ENCODE measurements at regions not wholly inside any gene's neighbourhood (a gene's known extent, or its start where the extent isn't known, plus 50 kb on each side); places are given as distances from the start of the nearest gene placed in this dataset.

DNA sequence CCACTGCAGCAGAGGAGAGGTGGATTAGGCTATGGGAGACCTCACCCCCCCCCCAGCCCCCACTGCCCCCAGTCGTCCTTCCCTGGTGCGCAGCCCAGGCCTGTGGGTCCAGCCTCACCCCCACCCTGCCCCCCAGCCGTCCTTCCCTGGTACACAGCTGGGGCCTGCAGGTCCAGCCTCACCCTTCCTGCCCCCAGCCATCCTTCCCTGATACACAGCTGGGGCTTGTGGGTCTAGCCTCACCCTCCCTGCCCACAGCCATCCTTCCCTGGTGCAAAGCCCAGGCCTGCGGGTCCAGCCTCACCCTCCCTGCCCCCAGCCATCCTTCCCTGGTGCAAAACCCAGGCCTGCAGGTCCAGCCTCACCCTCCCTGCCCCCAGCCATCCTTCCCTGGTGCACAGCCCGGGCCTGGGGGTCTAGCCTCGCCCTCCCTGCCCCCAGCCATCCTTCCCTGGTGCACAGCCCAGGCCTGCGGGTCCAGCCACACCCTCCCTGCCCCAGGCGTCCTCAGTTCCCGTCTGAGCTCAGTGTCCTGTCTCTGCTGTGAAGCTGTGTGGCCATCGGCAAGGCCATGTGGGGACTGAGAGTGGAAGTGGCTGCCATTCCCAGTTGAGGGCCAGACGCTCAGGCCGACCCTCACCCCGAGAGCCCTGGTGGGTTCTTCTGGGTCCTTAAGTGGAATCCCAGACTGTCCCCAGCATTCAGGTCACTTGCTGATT is 86.8 kb upstream of the SNTG2 start:
- TF ChIP-seq, protein P1, sequence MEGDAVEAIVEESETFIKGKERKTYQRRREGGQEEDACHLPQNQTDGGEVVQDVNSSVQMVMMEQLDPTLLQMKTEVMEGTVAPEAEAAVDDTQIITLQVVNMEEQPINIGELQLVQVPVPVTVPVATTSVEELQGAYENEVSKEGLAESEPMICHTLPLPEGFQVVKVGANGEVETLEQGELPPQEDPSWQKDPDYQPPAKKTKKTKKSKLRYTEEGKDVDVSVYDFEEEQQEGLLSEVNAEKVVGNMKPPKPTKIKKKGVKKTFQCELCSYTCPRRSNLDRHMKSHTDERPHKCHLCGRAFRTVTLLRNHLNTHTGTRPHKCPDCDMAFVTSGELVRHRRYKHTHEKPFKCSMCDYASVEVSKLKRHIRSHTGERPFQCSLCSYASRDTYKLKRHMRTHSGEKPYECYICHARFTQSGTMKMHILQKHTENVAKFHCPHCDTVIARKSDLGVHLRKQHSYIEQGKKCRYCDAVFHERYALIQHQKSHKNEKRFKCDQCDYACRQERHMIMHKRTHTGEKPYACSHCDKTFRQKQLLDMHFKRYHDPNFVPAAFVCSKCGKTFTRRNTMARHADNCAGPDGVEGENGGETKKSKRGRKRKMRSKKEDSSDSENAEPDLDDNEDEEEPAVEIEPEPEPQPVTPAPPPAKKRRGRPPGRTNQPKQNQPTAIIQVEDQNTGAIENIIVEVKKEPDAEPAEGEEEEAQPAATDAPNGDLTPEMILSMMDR (IDR thresholded peaks at IDR 0.05; ENCODE audit: control extremely low read depth in 1 of 3, insufficient read depth in 1 of 3, low read depth in 1 of 3, low read length in 3 of 3): no peak
- no peak for TF ChIP-seq ZNF274 (IDR thresholded peaks at IDR 0.05; ENCODE audit: borderline replicate concordance, extremely low read depth, low read length)
